SK-N-SH (cell line): ENCODE measurements at regions not wholly inside any gene's neighbourhood (a gene's known extent, or its start where the extent isn't known, plus 50 kb on each side); places are given as distances from the start of the nearest gene placed in this dataset.

ENCODE experiments used
- CHD2 ChIP-seq: fragments of 150-350 bp; IDR thresholded peaks from 2 replicates; pipeline ENCODE4 v1.6.1; 2018; ENCODE audit warnings: low read length; ENCODE audit not compliant: partially characterized antibody
- CTCF ChIP-seq: fragments of 200-600 bp; sonication (generic); IDR thresholded peaks from 2 replicates; pipeline ENCODE4 v1.6.1; 2017; ENCODE audit warnings: antibody characterized with exemption, mild to moderate bottlenecking, moderate library complexity
- EP300 ChIP-seq, 2 experiments: IDR thresholded peaks; 2 replicates each; pipeline versions ENCODE4 v1.4.0 to v1.6.1; 2012; ENCODE audit warnings: borderline replicate concordance in 1 of 2, low read depth in 1 of 2, low read length in 1 of 2
- FOXM1 ChIP-seq: IDR thresholded peaks from 2 replicates; pipeline ENCODE4 v1.4.0; 2012; ENCODE audit warnings: low read depth, mild to moderate bottlenecking
- GABPA ChIP-seq: IDR thresholded peaks from 2 replicates; pipeline ENCODE4 v1.4.0; 2012; ENCODE audit warnings: low read depth, mild to moderate bottlenecking
- MAX ChIP-seq: IDR thresholded peaks from 2 replicates; pipeline ENCODE4 v1.4.0; 2012; ENCODE audit warnings: low read depth
- NRF1 ChIP-seq: IDR thresholded peaks from 2 replicates; pipeline ENCODE4 v1.6.1; 2012; ENCODE audit warnings: low read depth, mild to moderate bottlenecking, low read length
- POLR2AphosphoS5 ChIP-seq: IDR thresholded peaks from 2 replicates; pipeline ENCODE4 v1.6.1; 2012; ENCODE audit warnings: low read depth, low read length
- RAD21 ChIP-seq: IDR thresholded peaks from 2 replicates; pipeline ENCODE4 v1.6.1; 2012; ENCODE audit warnings: mild to moderate bottlenecking, low read length
- RCOR1 ChIP-seq: fragments of 150-350 bp; IDR thresholded peaks from 2 replicates; pipeline ENCODE4 v1.6.1; 2017; ENCODE audit warnings: antibody characterized with exemption, low read length
- REST ChIP-seq: IDR thresholded peaks from 2 replicates; pipeline ENCODE4 v1.6.1; 2012; ENCODE audit warnings: mild to moderate bottlenecking, low read depth, low read length, moderate library complexity
- RFX5 ChIP-seq: IDR thresholded peaks from 2 replicates; pipeline ENCODE4 v1.6.1; 2012; ENCODE audit warnings: mild to moderate bottlenecking, improper control_type of control experiment, low read length
- RXRA ChIP-seq: IDR thresholded peaks from 2 replicates; pipeline ENCODE4 v1.4.0; 2012; ENCODE audit warnings: low read depth, mild to moderate bottlenecking, borderline replicate concordance
- SIN3A ChIP-seq: IDR thresholded peaks from 2 replicates; pipeline ENCODE4 v1.6.1; 2012; ENCODE audit warnings: low read depth, mild to moderate bottlenecking, low read length, moderate library complexity, borderline replicate concordance

- TF ChIP-seq MAX (no peak), REST (no peak), CTCF (no peak), RAD21 (no peak), GABPA (no peak), EP300 (IDR thresholded peaks at IDR 0.05; ENCODE audit: borderline replicate concordance in 1 of 2, low read depth in 1 of 2, low read length in 1 of 2) (no peak), NRF1 (no peak), RXRA (no peak), CHD2 (no peak), RFX5 (no peak), POLR2AphosphoS5 (no peak), RCOR1 (no peak), FOXM1 (no peak), SIN3A (no peak)
These were observed 1136.0 kb downstream of the FLRT2 start for GRCh38 chr14:86665975-86666374.
